ENCODE measurements at regions not wholly inside any gene's neighbourhood (a gene's known extent, or its start where the extent isn't known, plus 50 kb on each side); places are given as distances from the start of the nearest gene placed in this dataset.

GRCh38 chr4:45346816-45347435, 620.6 kb upstream of the GNPDA2 start:
- TF ChIP-seq TAF1 (IDR thresholded peaks at IDR 0.05; ENCODE audit: low read depth) (no peak), SMC3 (conservative IDR thresholded peaks at IDR 0.05; ENCODE audit: poor library complexity) (no peak), EP300 (conservative IDR thresholded peaks at IDR 0.05; ENCODE audit: poor library complexity, severe bottlenecking) (no peak), CTCF (IDR thresholded peaks at IDR 0.05; ENCODE audit: poor library complexity, severe bottlenecking) (no peak)
